LNCaP clone FGC (cell line): ENCODE measurements at regions not wholly inside any gene's neighbourhood (a gene's known extent, or its start where the extent isn't known, plus 50 kb on each side); places are given as distances from the start of the nearest gene placed in this dataset.
"Not testable (repeated sequence)": the region's sequence is repeated elsewhere in the genome, so short reads cannot be mapped to it uniquely, and the experiment has no call there.

Experiments used
- DNase-seq: peaks from one replicate; pipeline ENCODE4 v3.0.0-alpha.2; 2011; ENCODE audit warnings: low read depth
- H3K4me3 ChIP-seq: 2 replicates; pipeline ENCODE4 v1.5.1; 2011; ENCODE audit warnings: mild to moderate bottlenecking, low read depth, low read length, control low read depth
- TF ChIP-seq, protein P1 (sequence below): IDR thresholded peaks from 2 replicates; pipeline ENCODE4 v1.5.1; 2012; ENCODE audit warnings: mild to moderate bottlenecking; ENCODE audit not compliant: control insufficient read depth, insufficient read depth; ENCODE audit errors: extremely low read depth

DNA sequence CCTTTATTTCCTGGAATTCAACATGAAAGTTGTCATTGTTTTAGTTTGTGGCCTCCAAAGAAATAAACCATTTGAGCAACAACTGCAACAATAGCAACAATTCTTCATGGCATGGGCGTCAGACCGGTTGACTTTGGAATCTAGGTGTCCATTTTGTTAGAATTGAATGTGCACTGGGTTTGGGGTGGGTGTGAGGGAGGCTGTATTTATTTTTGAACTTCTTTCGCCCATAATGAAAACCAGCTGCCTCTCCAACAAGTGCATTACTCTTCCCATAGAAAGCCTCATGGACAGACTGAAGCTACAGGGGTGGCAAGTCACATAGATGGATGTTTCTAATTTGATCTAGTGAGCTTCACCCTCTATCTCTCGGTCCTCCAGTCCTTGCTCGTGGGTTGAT is 85.4 kb downstream of the ADAMTS15 start:
- DNase-seq, result no peak
- H3K4me3 ChIP-seq, result no peak overlapping the region
- TF ChIP-seq, protein P1, sequence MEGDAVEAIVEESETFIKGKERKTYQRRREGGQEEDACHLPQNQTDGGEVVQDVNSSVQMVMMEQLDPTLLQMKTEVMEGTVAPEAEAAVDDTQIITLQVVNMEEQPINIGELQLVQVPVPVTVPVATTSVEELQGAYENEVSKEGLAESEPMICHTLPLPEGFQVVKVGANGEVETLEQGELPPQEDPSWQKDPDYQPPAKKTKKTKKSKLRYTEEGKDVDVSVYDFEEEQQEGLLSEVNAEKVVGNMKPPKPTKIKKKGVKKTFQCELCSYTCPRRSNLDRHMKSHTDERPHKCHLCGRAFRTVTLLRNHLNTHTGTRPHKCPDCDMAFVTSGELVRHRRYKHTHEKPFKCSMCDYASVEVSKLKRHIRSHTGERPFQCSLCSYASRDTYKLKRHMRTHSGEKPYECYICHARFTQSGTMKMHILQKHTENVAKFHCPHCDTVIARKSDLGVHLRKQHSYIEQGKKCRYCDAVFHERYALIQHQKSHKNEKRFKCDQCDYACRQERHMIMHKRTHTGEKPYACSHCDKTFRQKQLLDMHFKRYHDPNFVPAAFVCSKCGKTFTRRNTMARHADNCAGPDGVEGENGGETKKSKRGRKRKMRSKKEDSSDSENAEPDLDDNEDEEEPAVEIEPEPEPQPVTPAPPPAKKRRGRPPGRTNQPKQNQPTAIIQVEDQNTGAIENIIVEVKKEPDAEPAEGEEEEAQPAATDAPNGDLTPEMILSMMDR, result no peak

DNA sequence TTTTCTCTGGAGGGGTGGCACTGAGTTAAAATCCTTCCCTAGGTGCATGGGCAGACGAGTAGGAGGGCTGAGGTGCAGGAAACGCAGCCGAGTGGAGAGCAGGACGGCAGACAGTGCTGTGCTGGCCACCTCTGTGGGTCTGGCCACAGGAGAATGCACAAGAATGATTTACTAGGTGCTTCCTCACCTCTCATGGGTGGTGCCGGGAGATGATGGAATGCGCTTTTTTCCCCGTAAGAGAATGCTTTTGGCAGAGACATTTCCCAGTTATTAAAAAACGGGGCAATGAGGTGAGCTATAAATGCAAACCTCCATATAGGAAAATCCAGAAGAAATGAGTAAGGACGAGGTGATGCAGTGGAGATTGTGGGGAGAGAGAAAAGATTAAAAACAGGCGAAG is 86.1 kb downstream of the ADAMTS15 start:
- no peak overlapping the region for H3K4me3 ChIP-seq
- TF ChIP-seq, protein P1, result no peak
- DNase-seq, result no peak

DNA sequence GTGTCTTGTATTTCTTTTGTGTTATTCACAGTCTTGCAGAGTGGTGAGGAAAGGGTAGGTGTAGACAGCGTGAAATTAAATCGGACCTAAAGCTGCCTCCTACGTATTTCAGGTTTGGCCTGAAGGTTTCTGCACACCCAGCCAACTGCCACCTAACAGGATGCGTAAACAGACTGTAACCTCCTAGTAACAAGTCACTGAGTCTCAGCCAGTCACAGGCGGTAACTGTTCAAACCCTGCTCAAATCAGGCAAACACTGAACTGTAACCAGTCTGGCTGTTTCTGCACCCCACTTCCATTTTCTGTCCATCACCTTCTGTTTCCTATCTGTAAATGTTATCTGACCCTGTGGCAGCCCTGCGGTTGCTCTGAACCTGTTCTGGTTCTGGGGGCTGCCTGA is 87.1 kb downstream of the ADAMTS15 start:
- DNase-seq, result peak; percentile 66
- H3K4me3 ChIP-seq, result no peak overlapping the region
- TF ChIP-seq, protein P1, result no peak

DNA sequence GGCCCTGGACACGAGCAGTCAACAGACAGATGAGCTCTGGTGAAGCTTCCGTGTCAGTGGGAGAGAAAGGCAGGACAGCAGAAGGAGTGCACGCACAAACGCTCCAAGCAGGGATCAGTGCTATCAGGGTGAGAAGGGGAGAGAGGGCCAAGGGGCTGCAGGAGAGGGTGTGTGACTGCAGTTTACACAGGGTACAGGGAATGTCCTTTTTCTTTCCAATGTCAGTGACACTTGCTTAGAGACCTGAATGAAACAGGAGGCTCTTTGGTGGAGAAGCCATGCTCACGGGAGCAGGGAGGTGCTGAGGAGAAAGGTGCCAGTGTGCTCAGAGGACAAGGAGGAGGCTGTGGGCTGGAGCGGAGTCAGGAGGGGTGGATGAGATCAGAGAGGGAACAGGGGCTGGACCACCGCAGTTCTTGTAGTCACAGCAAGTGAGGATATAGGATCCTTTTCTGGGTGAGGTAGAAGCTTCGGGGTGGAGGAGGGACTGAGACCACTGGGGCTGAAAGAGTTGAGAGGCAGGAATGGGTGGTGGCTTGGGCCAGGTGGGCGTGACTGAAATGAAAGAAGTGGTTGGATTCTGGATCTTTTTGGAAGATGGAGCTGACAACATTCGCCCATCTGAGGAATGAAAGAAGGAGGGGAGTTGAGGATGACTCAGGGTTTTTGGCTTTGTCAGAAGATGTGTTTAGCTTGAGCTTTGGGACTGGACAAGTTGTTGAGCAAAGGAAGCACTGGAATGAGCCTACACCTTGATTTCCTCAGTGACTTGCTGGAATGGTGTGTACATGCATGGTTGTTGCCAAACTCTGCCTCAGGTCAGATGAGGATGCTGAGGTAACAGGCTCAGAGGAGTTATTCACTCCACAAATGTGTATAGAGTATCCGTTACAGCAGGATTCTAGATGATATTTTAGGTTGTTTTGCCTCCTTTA is 87.9 kb downstream of the ADAMTS15 start:
- H3K4me3 ChIP-seq, result no peak overlapping the region
- no peak for DNase-seq
- TF ChIP-seq, protein P1, result no peak

DNA sequence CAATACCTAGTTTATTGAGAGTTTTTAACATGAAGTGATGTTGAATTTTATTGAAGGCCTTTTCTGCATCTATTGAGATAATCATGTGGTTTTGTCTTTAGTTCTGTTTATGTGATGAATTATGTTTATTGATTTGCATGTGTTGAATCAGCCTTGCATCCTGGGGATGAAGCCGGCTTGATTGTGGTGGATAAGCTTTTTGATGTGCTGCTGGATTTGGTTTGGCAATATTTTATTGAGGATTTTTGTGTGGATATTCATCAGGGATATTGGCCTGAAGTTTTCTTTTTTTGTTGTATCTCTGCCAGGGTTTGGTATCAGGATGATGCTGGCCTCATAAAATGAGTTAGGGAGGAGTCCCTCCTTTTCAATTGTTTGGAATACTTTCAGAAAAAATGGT is 91.2 kb downstream of the ADAMTS15 start:
- H3K4me3 ChIP-seq, result not testable (repeated sequence)

DNA sequence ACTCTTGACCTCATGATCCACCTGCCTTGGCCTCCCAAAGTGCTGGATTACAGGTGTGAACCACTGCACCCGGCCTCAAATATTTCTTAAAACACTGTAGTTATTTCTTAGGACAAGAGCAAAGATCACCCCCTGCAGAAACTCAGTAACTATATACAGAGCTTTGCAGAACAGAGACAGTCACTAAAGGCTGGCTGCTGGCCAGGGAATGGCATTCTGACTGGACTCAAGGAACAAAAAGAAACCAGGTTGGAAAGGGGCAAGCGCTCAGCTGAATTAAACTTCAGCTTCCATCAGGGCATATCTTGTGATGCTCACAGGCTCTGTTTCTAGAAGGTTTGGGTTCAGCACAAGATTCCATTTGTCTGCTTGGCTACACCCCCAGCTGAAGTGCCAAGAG is 95.8 kb downstream of the ADAMTS15 start:
- no peak overlapping the region for H3K4me3 ChIP-seq
- TF ChIP-seq, protein P1, result no peak
- no peak for DNase-seq

More for the DNA sequence above, 91.2 kb downstream of the ADAMTS15 start:
- not testable (repeated sequence) for DNase-seq

DNA sequence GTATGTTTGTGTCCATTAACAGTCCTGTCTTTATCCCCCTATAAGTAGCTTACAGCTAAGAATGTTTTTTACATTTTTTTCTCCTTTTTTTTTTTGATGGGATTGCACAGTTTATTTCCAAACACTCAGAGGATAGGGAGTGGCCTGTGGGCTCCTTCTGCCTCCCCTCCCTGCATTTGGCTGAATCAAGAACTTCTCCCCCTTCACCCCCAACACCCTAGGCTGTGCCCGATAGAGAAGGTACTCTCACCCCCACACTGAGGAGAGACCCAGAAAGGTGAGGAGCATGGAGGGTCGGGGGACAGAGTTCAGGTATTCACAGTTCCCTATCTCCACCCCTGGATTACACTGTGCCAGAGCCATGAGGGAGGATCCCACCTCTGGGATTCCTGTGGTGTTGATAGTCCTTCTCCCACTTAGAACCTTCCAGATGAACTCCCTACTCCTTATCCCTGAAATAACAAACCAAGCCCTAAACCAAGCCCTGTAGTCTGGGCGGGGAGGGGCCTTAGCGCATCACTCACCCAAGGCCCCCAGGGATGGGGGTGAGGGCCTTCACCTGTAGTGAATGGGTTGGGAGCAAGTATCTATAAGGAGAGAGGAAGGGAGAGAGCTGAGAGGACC is 97.1 kb downstream of the ADAMTS15 start:
- H3K4me3 ChIP-seq, result no peak overlapping the region
- DNase-seq, result no peak
- TF ChIP-seq, protein P1, result no peak
